SK-N-SH (cell line): ENCODE measurements at regions not wholly inside any gene's neighbourhood (a gene's known extent, or its start where the extent isn't known, plus 50 kb on each side); places are given as distances from the start of the nearest gene placed in this dataset.

ENCODE experiments used
- CTCF ChIA-PET: fragments of 300-600, 350-600 bp; formaldehyde crosslinking; extraction: SDS; loops from one replicate; lab custom pipeline; 2021; lab: Yijun Ruan, JAX
- POLR2A ChIA-PET: fragments of 350-600 bp; sonication (Branson Sonifier 250); formaldehyde crosslinking; extraction: SDS; loops from one replicate; lab custom pipeline; 2020; ENCODE audit warnings: antibody characterized with exemption, inconsistent platforms; lab: Yijun Ruan, JAX
- DNase-seq: peaks from one replicate; pipeline ENCODE4 v3.0.0; 2012
- H2AFZ ChIP-seq: fragments of 200-600 bp; sonication (generic); 2 replicates; pipeline ENCODE4 v1.8.1; 2016; ENCODE audit warnings: antibody characterized with exemption, mild to moderate bottlenecking, low read depth
- H3F3A ChIP-seq: fragments of 200-600 bp; sonication (generic); replicated peaks from 2 replicates; pipeline ENCODE3; 2016; ENCODE audit warnings: antibody characterized with exemption, mild to moderate bottlenecking; ENCODE audit not compliant: insufficient read depth
- H3K27ac ChIP-seq, 2 experiments: fragments of 200-500 bp in 1 of 2; fragments of 200-600 bp in 1 of 2; sonication (Bioruptor generic) in 1 of 2; sonication (generic), shearing (Covaris generic) in 1 of 2; 2 replicates each; pipeline versions ENCODE4 v1.5.1 to v1.6.1; 2014 to 2016; ENCODE audit warnings: low read depth in 2 of 2, inconsistent platforms in 1 of 2, low read length in 1 of 2, mild to moderate bottlenecking in 1 of 2, mixed read lengths in 1 of 2
- H3K27me3 ChIP-seq: fragments of 200-600 bp; sonication (generic), shearing (Covaris generic); 2 replicates; pipeline ENCODE4 v1.6.1; 2016; ENCODE audit warnings: mixed run types; ENCODE audit not compliant: insufficient read depth
- H3K36me3 ChIP-seq, 2 experiments: fragments of 200-500 bp in 1 of 2; fragments of 200-600 bp in 1 of 2; sonication (Bioruptor generic) in 1 of 2; sonication (generic) in 1 of 2; replicated peaks in 1 of 2; 2 replicates each; pipeline versions ENCODE3 to v1.5.1; 2014 to 2016; ENCODE audit warnings: low read length in 1 of 2, mild to moderate bottlenecking in 1 of 2; ENCODE audit not compliant: insufficient read depth in 2 of 2, control insufficient read depth in 1 of 2
- H3K4me1 ChIP-seq, 2 experiments: fragments of 200-500 bp in 1 of 2; fragments of 200-600 bp in 1 of 2; sonication (Bioruptor generic) in 1 of 2; sonication (generic), shearing (Covaris generic) in 1 of 2; 2 replicates each; pipeline versions ENCODE4 v1.5.1 to v1.6.1; 2014 to 2016; ENCODE audit warnings: low read depth in 1 of 2, low read length in 1 of 2, mixed run types in 1 of 2; ENCODE audit not compliant: insufficient read depth in 2 of 2, control insufficient read depth in 1 of 2
- H3K4me2 ChIP-seq: fragments of 200-600 bp; sonication (generic), shearing (Covaris generic); 2 replicates; pipeline ENCODE4 v1.6.1; 2017; ENCODE audit warnings: mixed run types
- H3K4me3 ChIP-seq, 2 experiments: fragments of 200-500 bp in 1 of 2; fragments of 200-600 bp in 1 of 2; sonication (Bioruptor generic) in 1 of 2; sonication (generic), shearing (Covaris generic) in 1 of 2; 2 replicates each; pipeline versions ENCODE4 v1.5.1 to v1.8.1; 2014 to 2016; ENCODE audit warnings: low read depth in 2 of 2, inconsistent platforms in 1 of 2, low read length in 1 of 2, mild to moderate bottlenecking in 1 of 2, mixed read lengths in 1 of 2, moderate library complexity in 1 of 2
- H3K79me2 ChIP-seq: fragments of 200-600 bp; sonication (generic); 2 replicates; pipeline ENCODE4 v1.8.1; 2017; ENCODE audit warnings: mild to moderate bottlenecking; ENCODE audit not compliant: insufficient read depth
- H3K9ac ChIP-seq: fragments of 200-600 bp; sonication (generic); 2 replicates; pipeline ENCODE4 v1.6.1; 2017; ENCODE audit warnings: mixed run types
- H3K9me2 ChIP-seq: fragments of 200-600 bp; sonication (generic); 2 replicates; pipeline ENCODE4 v1.6.1; 2017; ENCODE audit warnings: mixed run types
- H3K9me3 ChIP-seq: fragments of 200-600 bp; sonication (generic); 2 replicates; pipeline ENCODE4 v1.6.1; 2017; ENCODE audit warnings: mixed run types, mild to moderate bottlenecking, moderate library complexity
- H4K20me1 ChIP-seq: fragments of 200-600 bp; sonication (generic); 2 replicates; pipeline ENCODE4 v1.6.1; 2017; ENCODE audit warnings: mild to moderate bottlenecking, mixed run types; ENCODE audit not compliant: insufficient read depth
- CHD2 ChIP-seq: fragments of 150-350 bp; IDR thresholded peaks from 2 replicates; pipeline ENCODE4 v1.6.1; 2018; ENCODE audit warnings: low read length; ENCODE audit not compliant: partially characterized antibody
- CTCF ChIP-seq: fragments of 200-600 bp; sonication (generic); IDR thresholded peaks from 2 replicates; pipeline ENCODE4 v1.6.1; 2017; ENCODE audit warnings: antibody characterized with exemption, mild to moderate bottlenecking, moderate library complexity
- GATA2 ChIP-seq: sonication (generic); formaldehyde crosslinking; IDR thresholded peaks from 2 replicates; pipeline ENCODE4 v1.5.0; 2020; ENCODE audit warnings: mild to moderate bottlenecking, missing genetic modification reagents
- IRF3 ChIP-seq: fragments of 150-350 bp; IDR thresholded peaks from 2 replicates; pipeline ENCODE4 v1.6.1; 2016; ENCODE audit warnings: mild to moderate bottlenecking, low read depth, low read length
- PBX3 ChIP-seq: IDR thresholded peaks from 2 replicates; pipeline ENCODE4; 2012
- REST ChIP-seq: IDR thresholded peaks from 2 replicates; pipeline ENCODE4 v1.6.1; 2012; ENCODE audit warnings: mild to moderate bottlenecking, low read depth, low read length, moderate library complexity
- TAF1 ChIP-seq: IDR thresholded peaks from 2 replicates; pipeline ENCODE4 v1.6.1; 2012; ENCODE audit warnings: low read depth, mild to moderate bottlenecking, low read length, moderate library complexity, borderline replicate concordance
- USF1 ChIP-seq: IDR thresholded peaks from 2 replicates; pipeline ENCODE4 v1.4.0; 2012; ENCODE audit warnings: low read depth, borderline replicate concordance
- WGBS: methylation state at CpG from one replicate; pipeline ENCODE4 v1.1.6; 2017; ENCODE audit warnings: low lambda C conversion rate; 5-methylcytosine and 5-hydroxymethylcytosine counted together

GRCh38 chr13:63909726-63910375 is 2494.2 kb upstream of the PCDH20 start:
- Histone ChIP-seq H3K9me2 (no peaks in the 10 kb centered on the region), H3K9ac (no peak overlapping the region), H2AFZ (no peak overlapping the region), H4K20me1 (no peaks in the 10 kb centered on the region)
- 84% methylated on average over 6 of the region's 6 CpGs for WGBS
- POLR2A ChIA-PET: no interaction called here
- TF ChIP-seq GATA2 (CRISPR knock-in tag) (no peak), USF1 (no peak), CTCF (no peak), IRF3 (no peak), REST (no peak), TAF1 (no peak)
- TF ChIP-seq, all 33 proteins: peak for 0
- no peak overlapping the region for H3K27ac ChIP-seq
- H3F3A ChIP-seq: no peaks in the 10 kb centered on the region
- H3K27me3 ChIP-seq: no peaks in the 10 kb centered on the region
- CTCF ChIA-PET: interaction anchor here (1.2 kb wide), 1 partner anchor 20 kb away, joined by 3 read pairs; no protein-coding TSS in a partner anchor
- H3K79me2 ChIP-seq: no peaks in the 10 kb centered on the region
- no peaks in the 10 kb centered on the region for H3K4me1 ChIP-seq
- DNase-seq: no peak
- H3K4me3 ChIP-seq: no peak overlapping the region
- no peaks in the 10 kb centered on the region for H3K36me3 ChIP-seq
- H3K9me3 ChIP-seq: no peaks in the 10 kb centered on the region
- no peak overlapping the region for H3K4me2 ChIP-seq

- ChIA-PET POLR2A (no interaction called here), CTCF (no interaction called here)
- Histone ChIP-seq H3K4me1 (no peaks in the 10 kb centered on the region), H3K9me3 (no peaks in the 10 kb centered on the region), H3K4me3 (no peak overlapping the region), H3K4me2 (no peak overlapping the region), H4K20me1 (no peaks in the 10 kb centered on the region), H2AFZ (no peak overlapping the region), H3K9ac (no peak overlapping the region), H3K27ac (no peak overlapping the region), H3K36me3 (no peaks in the 10 kb centered on the region), H3K79me2 (no peaks in the 10 kb centered on the region), H3F3A (no peaks in the 10 kb centered on the region), H3K9me2 (no peaks in the 10 kb centered on the region), H3K27me3 (no peaks in the 10 kb centered on the region)
- 88% methylated on average over 7 of the region's 9 CpGs for WGBS
- no peak for DNase-seq
- TF ChIP-seq IRF3 (no peak), CHD2 (no peak), GATA2 (CRISPR knock-in tag) (no peak), PBX3 (no peak)
Observed at GRCh38 chr13:63902141-63902540, 2486.5 kb upstream of the PCDH20 start.
